ENCODE measurements at regions not wholly inside any gene's neighbourhood (a gene's known extent, or its start where the extent isn't known, plus 50 kb on each side); places are given as distances from the start of the nearest gene placed in this dataset.

- intact Hi-C loops (cut with micrococcal nuclease; ENCODE audit: unreplicated experiment), result no loop called here
- Histone ChIP-seq H3K9me3 (ENCODE audit: low read depth, low read length, poor library complexity, severe bottlenecking) (no peaks in the 10 kb centered on the region), H3K27me3 (replicated peaks; ENCODE audit: insufficient read depth, low read depth, low read length, poor library complexity) (no peaks in the 10 kb centered on the region), H3K4me3 (ENCODE audit: low read depth, low read length, poor library complexity, severe bottlenecking) (no peak overlapping the region), H3K4me1 (ENCODE audit: insufficient read depth, low read length, poor library complexity, severe bottlenecking) (peaks cover 7% of the 10 kb centered on the region), H3K27ac (ENCODE audit: low read depth, low read length, poor library complexity, severe bottlenecking) (no peak overlapping the region), H3K36me3 (ENCODE audit: insufficient read depth, low read length, poor library complexity, severe bottlenecking) (no peaks in the 10 kb centered on the region)
- BruUV-seq (replicated peaks), result no TSS peak
- TF ChIP-seq CTCF (conservative IDR thresholded peaks at IDR 0.05; ENCODE audit: low read depth, low read length) (no peak), EZH2 (IDR thresholded peaks at IDR 0.05; ENCODE audit: borderline replicate concordance, low read depth, low read length, poor library complexity, severe bottlenecking) (no peak)
- CTCF ChIA-PET, result no interaction called here
- no peak for DNase-seq (ENCODE audit: low spot score)
- POLR2A ChIA-PET (ENCODE audit: low non-redundant PET), result no interaction called here
Measured at GRCh38 chr11:10984250-10984649, 126.4 kb upstream of the ZBED5 start.

- peaks cover 7% of the 10 kb centered on the region for H3K4me1 ChIP-seq (ENCODE audit: insufficient read depth, low read length, poor library complexity, severe bottlenecking)
- ChIA-PET POLR2A (ENCODE audit: low non-redundant PET) (no interaction called here), CTCF (no interaction called here)
- intact Hi-C loops (cut with micrococcal nuclease; ENCODE audit: unreplicated experiment), result no loop called here
- H3K27me3 ChIP-seq (replicated peaks; ENCODE audit: insufficient read depth, low read depth, low read length, poor library complexity), result no peaks in the 10 kb centered on the region
- TF ChIP-seq CTCF (conservative IDR thresholded peaks at IDR 0.05; ENCODE audit: low read depth, low read length) (no peak), EZH2 (IDR thresholded peaks at IDR 0.05; ENCODE audit: borderline replicate concordance, low read depth, low read length, poor library complexity, severe bottlenecking) (no peak)
- no peak overlapping the region for H3K4me3 ChIP-seq (ENCODE audit: low read depth, low read length, poor library complexity, severe bottlenecking)
- H3K27ac ChIP-seq (ENCODE audit: low read depth, low read length, poor library complexity, severe bottlenecking), result no peak overlapping the region
- H3K9me3 ChIP-seq (ENCODE audit: low read depth, low read length, poor library complexity, severe bottlenecking), result no peaks in the 10 kb centered on the region
- no TSS peak for BruUV-seq (replicated peaks)
- peak; percentile 70 for DNase-seq (ENCODE audit: low spot score)
- H3K36me3 ChIP-seq (ENCODE audit: insufficient read depth, low read length, poor library complexity, severe bottlenecking), result no peaks in the 10 kb centered on the region
Measured at GRCh38 chr11:10982704-10983510, 125.1 kb upstream of the ZBED5 start.

GRCh38 chr11:10979529-10979928, 121.7 kb upstream of the ZBED5 start:
- TF ChIP-seq CTCF (conservative IDR thresholded peaks at IDR 0.05; ENCODE audit: low read depth, low read length) (no peak), EZH2 (IDR thresholded peaks at IDR 0.05; ENCODE audit: borderline replicate concordance, low read depth, low read length, poor library complexity, severe bottlenecking) (no peak)
- H3K4me3 ChIP-seq (ENCODE audit: low read depth, low read length, poor library complexity, severe bottlenecking), result no peak overlapping the region
- ChIA-PET CTCF (no interaction called here), POLR2A (ENCODE audit: low non-redundant PET) (no interaction called here)
- H3K27me3 ChIP-seq (replicated peaks; ENCODE audit: insufficient read depth, low read depth, low read length, poor library complexity), result no peaks in the 10 kb centered on the region
- no peaks in the 10 kb centered on the region for H3K9me3 ChIP-seq (ENCODE audit: low read depth, low read length, poor library complexity, severe bottlenecking)
- peaks cover 7% of the 10 kb centered on the region for H3K4me1 ChIP-seq (ENCODE audit: insufficient read depth, low read length, poor library complexity, severe bottlenecking)
- intact Hi-C loops (cut with micrococcal nuclease; ENCODE audit: unreplicated experiment), result no loop called here
- H3K27ac ChIP-seq (ENCODE audit: low read depth, low read length, poor library complexity, severe bottlenecking), result no peak overlapping the region
- BruUV-seq (replicated peaks), result no TSS peak
- H3K36me3 ChIP-seq (ENCODE audit: insufficient read depth, low read length, poor library complexity, severe bottlenecking), result no peaks in the 10 kb centered on the region
- no peak for DNase-seq (ENCODE audit: low spot score)

All from A673 (cell line).